ENCODE measurements at regions not wholly inside any gene's neighbourhood (a gene's known extent, or its start where the extent isn't known, plus 50 kb on each side); places are given as distances from the start of the nearest gene placed in this dataset.

- Histone ChIP-seq H3K4me3 (ENCODE audit: low read depth in 1 of 3, low read length in 3 of 3) (no peak overlapping the region), H3K27me3 (ENCODE audit: control insufficient read depth in 4 of 4, insufficient read depth in 4 of 4, low read length in 3 of 4) (peaks cover 0 to 7% (median 0%) of the 10 kb centered on the region in 4 donors), H3K9me3 (ENCODE audit: control insufficient read depth in 4 of 4, low read length in 3 of 4) (no peaks in the 10 kb centered on the region), H3K4me1 (ENCODE audit: control insufficient read depth in 4 of 4, insufficient read depth in 4 of 4, low read length in 3 of 4) (no peaks in the 10 kb centered on the region), H3K36me3 (ENCODE audit: control insufficient read depth in 4 of 4, insufficient read depth in 3 of 4, low read depth in 1 of 4, low read length in 3 of 4) (no peaks in the 10 kb centered on the region), H3K9ac (ENCODE audit: low read depth in 1 of 2, low read length in 2 of 2) (no peak overlapping the region), H3K27ac (ENCODE audit: low read depth in 1 of 2, low read length in 2 of 2) (no peak overlapping the region)
- TF ChIP-seq REST (IDR thresholded peaks at IDR 0.05) (no peak), HNF4G (IDR thresholded peaks at IDR 0.05) (no peak), JUND (IDR thresholded peaks at IDR 0.05) (no peak), RXRA (IDR thresholded peaks at IDR 0.05) (no peak), TAF1 (conservative IDR thresholded peaks at IDR 0.05) (no peak), ZBTB33 (IDR thresholded peaks at IDR 0.05) (no peak), NR2F2 (IDR thresholded peaks at IDR 0.05) (no peak), GABPA (IDR thresholded peaks at IDR 0.05 in 1 of 2, conservative IDR thresholded peaks at IDR 0.05 in 1 of 2) (no peak), EGR1 (IDR thresholded peaks at IDR 0.05; ENCODE audit: low read depth in 2 of 2) (no peak), RAD21 (IDR thresholded peaks at IDR 0.05) (no peak), CTCF (IDR thresholded peaks at IDR 0.05; ENCODE audit: low read depth, low read length, missing input control) (no peak), HNF4A (conservative IDR thresholded peaks at IDR 0.05) (no peak), ATF3 (IDR thresholded peaks at IDR 0.05) (no peak), SP1 (IDR thresholded peaks at IDR 0.05) (no peak), FOXA2 (IDR thresholded peaks at IDR 0.05) (no peak)
- 55% methylated on average over 3 of the region's 3 CpGs for WGBS
- no peak for DNase-seq (ENCODE audit: low spot score)
These were observed 586.0 kb upstream of the BRINP1 start for GRCh38 chr9:119955276-119955675.

GRCh38 chr9:119951591-119951990, 582.4 kb upstream of the BRINP1 start:
- H3K4me3 ChIP-seq (ENCODE audit: low read depth in 1 of 3, low read length in 3 of 3): no peak overlapping the region
- H3K36me3 ChIP-seq (ENCODE audit: control insufficient read depth in 4 of 4, insufficient read depth in 3 of 4, low read depth in 1 of 4, low read length in 3 of 4): no peaks in the 10 kb centered on the region
- no peak for TF ChIP-seq FOXA1 (IDR thresholded peaks at IDR 0.05)
- no peak for TF ChIP-seq TAF1 (conservative IDR thresholded peaks at IDR 0.05)
- no peak for TF ChIP-seq FOXA2 (IDR thresholded peaks at IDR 0.05)
- no peak for TF ChIP-seq NR2F2 (IDR thresholded peaks at IDR 0.05)
- TF ChIP-seq YY1 (IDR thresholded peaks at IDR 0.05): no peak
- TF ChIP-seq GABPA (IDR thresholded peaks at IDR 0.05 in 1 of 2, conservative IDR thresholded peaks at IDR 0.05 in 1 of 2): no peak
- no peak for TF ChIP-seq MAX (IDR thresholded peaks at IDR 0.05)
- no peaks in the 10 kb centered on the region for H3K9me3 ChIP-seq (ENCODE audit: control insufficient read depth in 4 of 4, low read length in 3 of 4)
- no peak for DNase-seq (ENCODE audit: low spot score)
- no peak overlapping the region for H3K9ac ChIP-seq (ENCODE audit: low read depth in 1 of 2, low read length in 2 of 2)
- no peak overlapping the region for H3K27ac ChIP-seq (ENCODE audit: low read depth in 1 of 2, low read length in 2 of 2)
- peaks cover 0 to 7% (median 0%) of the 10 kb centered on the region in 4 donors for H3K27me3 ChIP-seq (ENCODE audit: control insufficient read depth in 4 of 4, insufficient read depth in 4 of 4, low read length in 3 of 4)
- 73% methylated on average over 3 of the region's 3 CpGs for WGBS
- H3K4me1 ChIP-seq (ENCODE audit: control insufficient read depth in 4 of 4, insufficient read depth in 4 of 4, low read length in 3 of 4): no peaks in the 10 kb centered on the region

Data from liver (tissue), 8 donors.